ENCODE measurements at regions not wholly inside any gene's neighbourhood (a gene's known extent, or its start where the extent isn't known, plus 50 kb on each side); places are given as distances from the start of the nearest gene placed in this dataset.

DNA sequence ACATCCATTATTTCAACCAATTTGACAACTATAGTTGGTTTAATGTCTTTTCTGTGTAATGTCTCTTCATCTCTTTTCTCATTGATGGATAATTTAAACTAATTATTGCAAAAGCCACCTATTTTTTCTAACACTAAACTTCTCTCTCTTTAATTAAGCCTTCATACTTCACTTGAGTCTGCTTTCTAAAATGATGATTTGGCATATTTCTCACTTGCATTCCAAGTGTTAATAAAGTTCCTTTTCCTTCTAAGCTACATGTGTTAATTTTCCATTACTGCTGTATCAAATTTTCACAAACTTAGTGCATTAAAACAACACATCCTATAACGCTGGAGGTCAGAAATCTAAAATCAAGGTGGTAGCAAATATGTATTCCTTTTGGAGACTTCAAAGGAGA, 1743.8 kb upstream of the PCDH7 start:
- BruUV-seq (replicated peaks): no TSS peak
- no peak for ATAC-seq
- ChIA-PET RAD21 (ENCODE audit: unreplicated experiment) (no interaction called here), CTCF (no interaction called here), SMC1A (ENCODE audit: uncharacterized antibody, unreplicated experiment) (no interaction called here), POLR2A (no interaction called here)
- Histone ChIP-seq H2AFZ (ENCODE audit: control insufficient read depth, low read depth, low read length) (no peak overlapping the region), H3K4me2 (ENCODE audit: control insufficient read depth, insufficient read depth) (no peak overlapping the region), H3K9me3 (replicated peaks; ENCODE audit: control insufficient read depth, insufficient read depth, low read length) (no peaks in the 10 kb centered on the region), H3K27ac (ENCODE audit: control insufficient read depth, insufficient read depth) (no peak overlapping the region), H3K27me3 (replicated peaks in 1 of 2; ENCODE audit: control insufficient read depth in 2 of 2, insufficient read depth in 2 of 2, low read length in 1 of 2) (no peaks in the 10 kb centered on the region), H3K4me1 (ENCODE audit: control insufficient read depth, insufficient read depth, low read length) (no peaks in the 10 kb centered on the region), H3K36me3 (ENCODE audit: control insufficient read depth in 2 of 2, insufficient read depth in 2 of 2, low read length in 1 of 2) (no peaks in the 10 kb centered on the region), H3K9ac (ENCODE audit: control insufficient read depth, insufficient read depth, low read length) (no peak overlapping the region), H4K20me1 (ENCODE audit: control insufficient read depth, insufficient read depth) (no peaks in the 10 kb centered on the region), H3K79me2 (ENCODE audit: control insufficient read depth, insufficient read depth, low read length) (no peaks in the 10 kb centered on the region), H3K4me3 (no peak overlapping the region)
- no peak for FAIRE-seq
- intact Hi-C loops (cut with micrococcal nuclease; ENCODE audit: unreplicated experiment) (no loop called here), in situ Hi-C loops (cut with MboI) (no loop called here)
- 0% methylated on average over 1 of the region's 1 CpG for WGBS (ENCODE audit: insufficient coverage, insufficient replicate concordance, low lambda C conversion rate, missing lambda C conversion rate)
- TF ChIP-seq, protein P1, sequence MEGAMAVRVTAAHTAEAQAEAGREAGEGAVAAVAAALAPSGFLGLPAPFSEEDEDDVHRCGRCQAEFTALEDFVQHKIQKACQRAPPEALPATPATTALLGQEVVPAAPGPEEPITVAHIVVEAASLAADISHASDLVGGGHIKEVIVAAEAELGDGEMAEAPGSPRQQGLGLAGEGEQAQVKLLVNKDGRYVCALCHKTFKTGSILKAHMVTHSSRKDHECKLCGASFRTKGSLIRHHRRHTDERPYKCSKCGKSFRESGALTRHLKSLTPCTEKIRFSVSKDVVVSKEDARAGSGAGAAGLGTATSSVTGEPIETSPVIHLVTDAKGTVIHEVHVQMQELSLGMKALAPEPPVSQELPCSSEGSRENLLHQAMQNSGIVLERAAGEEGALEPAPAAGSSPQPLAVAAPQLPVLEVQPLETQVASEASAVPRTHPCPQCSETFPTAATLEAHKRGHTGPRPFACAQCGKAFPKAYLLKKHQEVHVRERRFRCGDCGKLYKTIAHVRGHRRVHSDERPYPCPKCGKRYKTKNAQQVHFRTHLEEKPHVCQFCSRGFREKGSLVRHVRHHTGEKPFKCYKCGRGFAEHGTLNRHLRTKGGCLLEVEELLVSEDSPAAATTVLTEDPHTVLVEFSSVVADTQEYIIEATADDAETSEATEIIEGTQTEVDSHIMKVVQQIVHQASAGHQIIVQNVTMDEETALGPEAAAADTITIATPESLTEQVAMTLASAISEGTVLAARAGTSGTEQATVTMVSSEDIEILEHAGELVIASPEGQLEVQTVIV (IDR thresholded peaks at IDR 0.05; ENCODE audit: borderline replicate concordance, partially characterized antibody): no peak
- no peak for TF ChIP-seq IKZF2 (IDR thresholded peaks at IDR 0.05)
- TF ChIP-seq EZH2 (IDR thresholded peaks at IDR 0.05; ENCODE audit: borderline replicate concordance, control insufficient read depth, low read depth, low read length): no peak
- TF ChIP-seq MXI1 (IDR thresholded peaks at IDR 0.05; ENCODE audit: low read depth, low read length): no peak
- no peak for TF ChIP-seq RAD21 (IDR thresholded peaks at IDR 0.05; ENCODE audit: insufficient read depth, low read depth, low read length)
- TF ChIP-seq POU2F2 (IDR thresholded peaks at IDR 0.05; ENCODE audit: borderline replicate concordance, low read depth, low read length): no peak
- no peak for TF ChIP-seq TARDBP (IDR thresholded peaks at IDR 0.05; ENCODE audit: borderline replicate concordance)
- TF ChIP-seq TAF1 (IDR thresholded peaks at IDR 0.05; ENCODE audit: borderline replicate concordance, low read depth, low read length): no peak
- no peak for TF ChIP-seq PAX5 (IDR thresholded peaks at IDR 0.05; ENCODE audit: borderline replicate concordance, low read depth, low read length)
- TF ChIP-seq HSF1 (IDR thresholded peaks at IDR 0.05; ENCODE audit: low read depth, low read length): no peak
- no peak for DNase-seq (ENCODE audit: low read depth, low spot score)

All from GM12878 (cell line).